ENCODE measurements at regions not wholly inside any gene's neighbourhood (a gene's known extent, or its start where the extent isn't known, plus 50 kb on each side); places are given as distances from the start of the nearest gene placed in this dataset.
"Not testable (repeated sequence)": the region's sequence is repeated elsewhere in the genome, so short reads cannot be mapped to it uniquely, and the experiment has no call there.

- no peak for DNase-seq
These were observed 85.6 kb downstream of the OLFM1 start for GRCh38 chr9:135173066-135173465.

DNA sequence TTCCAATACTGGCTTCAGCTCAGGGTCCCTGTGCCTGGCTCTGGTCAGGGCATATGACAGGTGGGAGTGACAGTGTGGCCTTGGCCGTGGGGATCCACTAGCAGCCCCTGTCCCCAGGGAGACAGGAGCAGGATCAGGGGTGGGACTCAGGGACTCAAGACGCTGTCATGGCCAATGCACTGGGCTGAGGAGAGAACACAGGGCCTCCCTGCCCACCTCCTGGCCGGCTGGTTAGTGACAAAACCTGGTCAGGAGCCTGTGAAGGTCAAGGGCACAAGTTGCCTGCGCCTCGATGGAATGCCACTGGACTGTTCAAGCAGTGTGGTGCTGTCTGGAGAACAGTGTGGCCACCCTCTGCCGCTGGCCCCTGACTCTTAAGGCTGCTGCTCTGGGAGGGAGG, 86.8 kb downstream of the OLFM1 start:
- DNase-seq: no peak

DNA sequence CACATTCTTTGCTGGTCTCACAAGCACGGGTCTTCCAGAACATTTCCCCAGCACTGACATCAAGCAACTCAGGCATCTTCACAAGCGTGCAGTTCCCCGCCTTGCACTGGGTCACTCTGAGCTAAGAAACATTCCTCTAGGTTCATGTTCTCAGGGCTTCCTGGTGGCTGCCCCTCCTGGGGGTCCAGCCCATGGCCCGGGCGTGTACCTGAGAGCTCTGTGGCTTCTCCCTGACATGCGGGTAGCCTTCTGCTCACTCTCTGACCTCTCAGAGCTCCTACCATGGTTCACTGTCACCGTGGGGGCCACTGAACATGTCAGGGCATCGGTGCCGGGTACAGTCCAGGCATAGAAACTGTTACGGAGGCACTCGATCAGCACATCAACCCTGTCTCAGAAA, 87.5 kb downstream of the OLFM1 start:
- DNase-seq: no peak

DNA sequence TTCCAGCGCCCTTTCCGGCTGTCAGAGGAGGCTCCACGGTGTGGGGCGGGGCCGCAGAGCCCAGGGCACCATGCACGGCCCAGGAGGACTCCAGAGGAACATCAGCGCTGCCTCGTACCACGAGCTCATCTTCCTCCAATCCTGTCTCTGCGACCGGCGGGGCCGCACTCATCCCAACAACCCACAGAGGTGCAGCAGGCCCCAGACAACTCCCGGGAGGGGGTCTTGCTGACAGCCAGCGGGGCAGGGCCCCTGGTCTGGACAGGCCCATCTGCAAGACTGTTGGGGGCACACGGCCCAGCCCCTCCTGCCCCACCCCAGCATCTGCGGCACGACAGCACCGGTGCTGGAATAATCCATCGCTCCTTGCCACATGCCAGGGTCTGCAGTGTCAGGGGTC, 88.8 kb downstream of the OLFM1 start:
- DNase-seq: no peak

DNA sequence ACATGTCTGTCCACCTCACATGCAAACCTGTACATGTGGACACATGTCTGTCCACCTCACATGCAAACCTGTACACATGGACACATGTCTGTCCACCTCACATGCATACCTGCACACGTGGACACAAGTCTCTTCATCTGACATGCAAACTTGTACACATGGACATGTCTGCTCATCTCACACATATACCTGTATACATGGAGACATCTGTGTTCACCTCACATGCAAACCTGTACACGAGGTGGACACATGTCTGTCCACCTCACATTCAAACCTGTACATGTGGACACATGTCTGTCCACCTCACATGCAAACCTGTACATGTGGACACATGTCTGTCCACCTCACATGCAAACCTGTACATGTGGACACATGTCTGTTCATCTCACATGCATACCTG, 90.1 kb downstream of the OLFM1 start:
- not testable (repeated sequence) for DNase-seq

DNA sequence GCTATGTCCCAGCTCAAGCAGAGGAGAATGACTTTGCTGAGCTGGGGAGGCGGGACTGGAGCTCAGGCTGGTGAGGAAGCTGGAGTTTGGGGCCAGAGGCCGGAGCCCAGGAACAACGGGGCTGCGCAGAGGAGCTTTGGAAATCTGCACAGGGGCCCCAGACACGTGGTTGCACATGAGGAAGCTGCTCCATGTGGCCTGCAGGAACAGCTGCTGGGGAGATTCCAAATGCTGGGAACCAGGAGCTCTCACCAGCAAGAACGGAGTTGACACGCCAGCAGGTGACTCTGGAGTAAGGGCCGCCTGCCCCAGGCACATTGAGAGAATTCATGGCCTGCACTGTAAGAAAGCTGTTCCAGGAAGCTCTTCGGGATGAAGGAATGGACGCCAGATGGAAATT, 91.0 kb downstream of the OLFM1 start:
- DNase-seq: no peak

- no peak for DNase-seq
These were observed 91.6 kb downstream of the OLFM1 start for GRCh38 chr9:135179041-135179440.

GRCh38 chr9:135179976-135180375, 92.5 kb downstream of the OLFM1 start:
- no peak for DNase-seq

- DNase-seq: no peak
These were observed 93.1 kb downstream of the OLFM1 start for GRCh38 chr9:135180586-135180985.

GRCh38 chr9:135181336-135181735, 93.9 kb downstream of the OLFM1 start:
- DNase-seq: no peak

- DNase-seq: not testable (repeated sequence)
These were observed 94.4 kb downstream of the OLFM1 start for GRCh38 chr9:135181841-135182240.

DNA sequence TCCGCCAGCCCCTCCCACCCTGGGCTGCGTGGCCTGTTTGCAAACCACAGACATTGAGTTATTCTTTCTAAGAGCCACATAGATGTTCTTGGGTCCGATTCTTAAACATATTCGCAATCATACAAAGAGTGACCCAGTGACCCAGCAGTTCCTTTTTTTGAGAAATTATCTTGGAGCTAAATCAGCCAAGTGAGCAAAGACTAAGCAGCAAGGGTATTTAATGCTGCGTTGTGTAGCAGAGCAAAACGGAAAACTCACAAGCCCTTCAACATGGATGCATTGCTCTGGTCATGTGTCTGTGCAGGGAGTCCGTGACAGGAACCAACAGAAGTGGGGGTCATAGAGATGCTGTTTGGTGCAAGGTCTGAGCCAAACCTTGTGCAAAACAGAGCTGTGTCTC, 95.6 kb downstream of the OLFM1 start:
- DNase-seq: no peak

DNA sequence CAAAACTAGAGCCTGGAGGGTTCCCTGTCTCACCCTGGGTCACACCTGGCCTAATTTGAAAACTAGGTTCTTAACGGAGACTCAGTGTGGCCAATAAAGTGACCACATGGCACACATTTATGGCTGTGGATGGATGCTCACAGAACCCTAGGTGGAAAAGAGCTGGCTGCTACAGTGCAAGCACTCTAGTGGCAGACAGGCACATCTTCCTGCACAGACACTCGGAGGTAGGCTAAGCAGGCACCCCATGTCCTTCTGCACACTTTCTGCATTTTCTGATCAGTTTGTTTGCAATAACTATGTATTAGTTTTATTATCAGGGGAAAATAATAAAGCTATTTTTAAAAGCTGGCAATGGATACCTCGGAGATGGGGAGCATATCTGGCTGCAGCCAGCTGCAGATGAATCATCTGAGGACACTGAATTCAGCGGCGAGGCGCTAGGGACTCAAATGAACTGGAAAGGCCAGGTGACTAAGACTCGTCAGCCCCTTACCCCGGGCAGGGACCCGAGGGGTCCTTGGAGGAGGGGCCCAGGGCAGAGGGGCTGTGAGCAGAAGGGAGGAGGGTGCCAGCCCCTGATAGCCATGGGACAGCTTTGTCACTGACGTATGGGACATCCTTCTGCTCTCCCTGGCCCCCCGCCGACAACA, 96.2 kb downstream of the OLFM1 start:
- no peak for DNase-seq

DNA sequence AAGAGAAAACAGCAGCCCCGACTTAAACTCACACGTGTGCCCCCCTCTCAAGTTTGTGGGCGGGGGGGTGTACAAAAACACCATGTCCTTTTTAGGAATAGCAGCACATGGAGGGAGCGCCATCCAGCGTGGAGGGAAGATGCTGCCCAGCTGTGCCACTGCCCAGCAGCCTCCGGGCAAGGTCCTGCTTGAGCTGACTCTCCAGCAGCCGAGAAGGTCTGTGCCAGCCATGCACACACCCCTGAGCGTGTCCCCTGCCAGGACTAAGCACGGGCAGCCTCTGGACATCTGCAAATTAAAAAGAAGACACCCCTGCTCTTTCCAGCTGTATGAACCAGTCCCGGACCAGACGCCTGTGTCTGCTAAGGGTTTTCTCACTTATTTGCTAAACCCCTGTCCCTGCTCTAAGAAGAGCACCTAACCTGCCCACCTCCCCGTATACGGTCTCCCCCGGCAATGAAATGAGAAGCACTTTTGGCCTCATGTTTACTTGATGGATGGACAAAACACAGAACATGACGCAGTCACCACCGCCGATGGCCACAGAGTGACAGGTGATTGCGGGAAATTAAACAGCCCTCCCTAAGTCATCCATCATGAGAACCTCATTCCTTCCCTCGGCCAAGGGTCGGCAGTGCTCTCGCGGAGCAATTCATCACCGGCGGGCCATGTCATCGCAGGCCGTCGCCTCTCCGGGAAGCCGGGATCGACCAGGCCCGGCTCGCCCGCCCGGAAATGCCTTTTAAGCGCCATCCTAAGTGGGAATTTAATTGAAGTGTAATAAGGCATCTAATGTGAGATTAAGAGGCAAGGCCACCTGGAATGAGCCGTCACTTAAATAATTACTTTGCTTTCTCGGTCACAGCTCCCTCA, 96.9 kb downstream of the OLFM1 start:
- DNase-seq: no peak

DNA sequence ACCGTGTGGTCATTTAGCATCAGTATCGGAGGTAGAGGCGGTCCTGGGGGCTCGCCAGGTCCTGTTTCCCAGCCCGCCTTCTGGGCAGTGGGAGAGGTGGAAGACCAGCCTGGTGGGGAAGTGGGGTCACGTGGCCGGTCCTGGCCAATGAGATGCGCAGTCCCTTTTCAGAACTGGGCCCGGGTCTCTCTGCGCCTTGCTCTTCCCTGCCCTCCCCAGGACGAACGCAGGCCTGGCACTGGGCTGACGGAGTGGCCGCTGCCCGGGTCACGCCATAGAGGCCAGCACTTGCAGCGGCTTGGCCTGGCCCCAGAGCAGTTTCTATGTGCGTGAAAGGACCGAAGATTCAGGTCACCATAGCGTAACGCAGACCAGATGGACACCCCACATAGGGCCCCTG, 97.6 kb downstream of the OLFM1 start:
- no peak for DNase-seq

GRCh38 chr9:135186248-135187164, 99.0 kb downstream of the OLFM1 start:
- DNase-seq: no peak

GRCh38 chr9:135187365-135187764, 99.9 kb downstream of the OLFM1 start:
- DNase-seq: no peak

GRCh38 chr9:135188681-135189151, 101.2 kb downstream of the OLFM1 start:
- no peak for DNase-seq

GRCh38 chr9:135189497-135189896, 102.0 kb downstream of the OLFM1 start:
- DNase-seq: no peak

DNA sequence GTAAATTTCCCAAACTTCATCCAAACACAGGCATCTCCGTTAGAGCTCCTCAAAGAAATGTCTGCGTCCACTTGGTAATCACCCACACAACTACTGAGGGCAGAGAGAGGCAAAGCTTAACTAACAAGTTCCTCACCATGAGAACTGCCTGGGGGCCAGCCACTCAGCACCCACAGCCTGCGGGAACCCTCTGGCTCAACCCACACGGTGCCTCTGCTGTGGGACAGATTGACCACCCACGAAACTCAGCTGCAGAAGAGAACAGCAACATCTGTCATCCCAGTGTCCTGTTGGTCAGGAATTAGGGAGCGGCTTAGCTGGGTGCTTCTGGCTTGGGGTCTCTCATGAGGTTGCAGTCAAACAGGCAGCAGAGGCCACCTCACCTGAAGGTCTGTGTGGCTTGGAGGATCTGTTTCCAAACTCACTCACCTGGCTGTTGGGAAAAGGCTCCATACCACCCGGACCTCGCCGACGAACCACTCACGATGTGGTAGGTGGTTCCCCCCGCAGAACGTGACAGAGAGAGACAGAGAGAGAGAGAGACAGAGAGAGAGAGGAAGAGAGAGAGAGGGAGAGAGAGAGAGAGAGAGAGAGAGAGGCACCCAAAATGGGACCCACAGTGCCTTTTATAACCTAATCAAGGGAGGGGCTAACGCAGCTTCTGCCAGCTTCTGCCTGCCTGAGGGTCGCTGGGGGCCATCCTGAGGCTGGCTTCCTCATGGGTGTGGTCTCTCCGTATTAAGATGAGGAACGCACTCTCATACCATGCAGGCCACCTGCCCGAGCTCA, 103.5 kb downstream of the OLFM1 start:
- no peak for DNase-seq

- DNase-seq: no peak
These were observed 105.2 kb downstream of the OLFM1 start for GRCh38 chr9:135192686-135193085.

DNA sequence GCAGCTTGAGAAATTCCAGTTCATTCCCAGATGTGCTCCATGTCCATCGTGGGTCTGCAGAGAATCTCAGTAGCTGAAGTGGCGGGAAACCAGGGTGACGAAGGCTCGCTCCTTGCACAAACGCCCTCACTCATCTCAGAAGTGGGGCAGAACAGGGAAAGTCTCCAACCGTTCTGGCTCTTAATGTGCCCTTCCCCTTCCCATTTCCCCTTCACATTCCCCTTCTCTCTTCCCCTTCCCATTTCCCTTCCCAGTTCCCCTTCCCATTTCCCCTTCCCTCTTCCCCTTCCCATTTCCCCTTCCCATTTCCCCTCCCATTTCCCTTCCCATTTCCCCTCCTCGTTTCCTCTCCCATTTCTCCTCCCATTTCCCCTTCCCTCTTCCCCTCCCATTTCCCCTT, 108.5 kb downstream of the OLFM1 start:
- DNase-seq: not testable (repeated sequence)

Measured in retina (tissue), 1 donor.